Tibial nerve (tissue), 3 donors: ENCODE measurements at regions not wholly inside any gene's neighbourhood (a gene's known extent, or its start where the extent isn't known, plus 50 kb on each side); places are given as distances from the start of the nearest gene placed in this dataset.

Experiments used
- POLR2A ChIP-seq, 2 donors: fragments of 450-650 bp; IDR thresholded peaks; one replicate each; pipeline ENCODE4 v1.6.1; 2017; ENCODE audit warnings: antibody characterized with exemption in 2 of 2, mild to moderate bottlenecking in 2 of 2, moderate library complexity in 2 of 2
- TF ChIP-seq, protein P1 (sequence below), 5 experiments: fragments of 200-600 bp in 3 of 5; fragments of 450-650 bp in 2 of 5; sonication (generic) in 3 of 5; IDR thresholded peaks; one replicate each; pipeline ENCODE4 v1.5.1; 2016 to 2019; ENCODE audit warnings: antibody characterized with exemption in 5 of 5, mild to moderate bottlenecking in 3 of 5, moderate library complexity in 2 of 5

DNA sequence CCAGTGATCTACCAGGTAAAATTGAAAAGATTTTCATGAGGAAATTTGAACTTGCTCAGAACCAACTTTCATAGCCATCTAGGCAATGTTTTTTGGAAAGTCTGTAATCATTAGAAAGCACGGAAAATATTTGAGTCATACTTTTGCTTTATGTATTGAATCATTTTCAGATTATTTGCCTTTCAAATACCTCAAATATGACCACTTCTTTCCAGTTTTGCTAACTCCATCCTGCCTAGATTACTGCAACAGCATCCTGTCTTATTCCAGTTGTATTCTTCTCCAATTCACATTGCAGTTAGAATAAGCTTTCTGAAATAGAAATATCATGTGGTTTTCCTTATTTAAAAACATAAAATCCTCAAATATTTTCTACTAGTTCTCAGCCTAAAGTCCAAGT is 239.8 kb upstream of the FAR2 start:
- TF ChIP-seq, protein P1, sequence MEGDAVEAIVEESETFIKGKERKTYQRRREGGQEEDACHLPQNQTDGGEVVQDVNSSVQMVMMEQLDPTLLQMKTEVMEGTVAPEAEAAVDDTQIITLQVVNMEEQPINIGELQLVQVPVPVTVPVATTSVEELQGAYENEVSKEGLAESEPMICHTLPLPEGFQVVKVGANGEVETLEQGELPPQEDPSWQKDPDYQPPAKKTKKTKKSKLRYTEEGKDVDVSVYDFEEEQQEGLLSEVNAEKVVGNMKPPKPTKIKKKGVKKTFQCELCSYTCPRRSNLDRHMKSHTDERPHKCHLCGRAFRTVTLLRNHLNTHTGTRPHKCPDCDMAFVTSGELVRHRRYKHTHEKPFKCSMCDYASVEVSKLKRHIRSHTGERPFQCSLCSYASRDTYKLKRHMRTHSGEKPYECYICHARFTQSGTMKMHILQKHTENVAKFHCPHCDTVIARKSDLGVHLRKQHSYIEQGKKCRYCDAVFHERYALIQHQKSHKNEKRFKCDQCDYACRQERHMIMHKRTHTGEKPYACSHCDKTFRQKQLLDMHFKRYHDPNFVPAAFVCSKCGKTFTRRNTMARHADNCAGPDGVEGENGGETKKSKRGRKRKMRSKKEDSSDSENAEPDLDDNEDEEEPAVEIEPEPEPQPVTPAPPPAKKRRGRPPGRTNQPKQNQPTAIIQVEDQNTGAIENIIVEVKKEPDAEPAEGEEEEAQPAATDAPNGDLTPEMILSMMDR (IDR thresholded peaks at IDR 0.05) = no peak
- TF ChIP-seq POLR2A (IDR thresholded peaks at IDR 0.05) = no peak
